ENCODE measurements at regions not wholly inside any gene's neighbourhood (a gene's known extent, or its start where the extent isn't known, plus 50 kb on each side); places are given as distances from the start of the nearest gene placed in this dataset.

DNA sequence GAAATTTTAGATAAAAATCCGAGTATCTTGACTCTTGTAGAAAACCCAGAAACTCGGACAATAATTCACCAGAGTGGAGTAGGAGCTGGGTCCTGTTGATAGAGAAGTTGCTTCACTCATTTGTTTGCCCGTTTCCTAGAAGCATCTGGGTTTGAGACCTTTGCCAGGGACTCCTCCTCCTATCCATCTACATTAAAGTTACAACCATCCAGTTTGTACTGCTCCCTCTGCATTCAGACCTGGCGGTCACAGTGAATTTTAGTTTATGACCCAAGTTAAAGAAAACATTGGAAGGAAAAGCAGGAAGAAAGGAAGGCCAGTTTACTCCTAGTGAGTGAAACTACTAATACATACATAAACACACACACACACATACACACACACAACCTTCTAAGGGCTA is 64.6 kb downstream of the CLDN17 start:
- TF ChIP-seq POLR2A (IDR thresholded peaks at IDR 0.05) (no peak), POLR2AphosphoS5 (IDR thresholded peaks at IDR 0.05) (no peak), EP300 (IDR thresholded peaks at IDR 0.05) (no peak)
- TF ChIP-seq, protein P1, sequence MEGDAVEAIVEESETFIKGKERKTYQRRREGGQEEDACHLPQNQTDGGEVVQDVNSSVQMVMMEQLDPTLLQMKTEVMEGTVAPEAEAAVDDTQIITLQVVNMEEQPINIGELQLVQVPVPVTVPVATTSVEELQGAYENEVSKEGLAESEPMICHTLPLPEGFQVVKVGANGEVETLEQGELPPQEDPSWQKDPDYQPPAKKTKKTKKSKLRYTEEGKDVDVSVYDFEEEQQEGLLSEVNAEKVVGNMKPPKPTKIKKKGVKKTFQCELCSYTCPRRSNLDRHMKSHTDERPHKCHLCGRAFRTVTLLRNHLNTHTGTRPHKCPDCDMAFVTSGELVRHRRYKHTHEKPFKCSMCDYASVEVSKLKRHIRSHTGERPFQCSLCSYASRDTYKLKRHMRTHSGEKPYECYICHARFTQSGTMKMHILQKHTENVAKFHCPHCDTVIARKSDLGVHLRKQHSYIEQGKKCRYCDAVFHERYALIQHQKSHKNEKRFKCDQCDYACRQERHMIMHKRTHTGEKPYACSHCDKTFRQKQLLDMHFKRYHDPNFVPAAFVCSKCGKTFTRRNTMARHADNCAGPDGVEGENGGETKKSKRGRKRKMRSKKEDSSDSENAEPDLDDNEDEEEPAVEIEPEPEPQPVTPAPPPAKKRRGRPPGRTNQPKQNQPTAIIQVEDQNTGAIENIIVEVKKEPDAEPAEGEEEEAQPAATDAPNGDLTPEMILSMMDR (IDR thresholded peaks at IDR 0.05), result no peak
